Panc1 (cell line): ENCODE measurements at regions not wholly inside any gene's neighbourhood (a gene's known extent, or its start where the extent isn't known, plus 50 kb on each side); places are given as distances from the start of the nearest gene placed in this dataset.

Experiments
- ATAC-seq: fragments of 200-7000 bp; cut with Tn5 transposase; 2 replicates; pipeline ENCODE4 v1.9.1; 2020; ENCODE audit warnings: mild to moderate bottlenecking, moderate library complexity
- BruUV-seq: library from RNA; stranded (reverse); fragments of 400-500 nt; replicated peaks from 2 replicates; lab custom pipeline; 2021; lab: Mats Ljungman, UMichigan
- CTCF ChIA-PET: fragments of 300-600 bp; sonication (Branson Sonifier 250); formaldehyde crosslinking; loops from one replicate; lab custom pipeline; 2022; ENCODE audit warnings: antibody characterized with exemption; lab: Charles Lee
- POLR2A ChIA-PET: fragments of 300-600 bp; sonication (Branson Sonifier 250); formaldehyde crosslinking; loops from one replicate; lab custom pipeline; 2022; ENCODE audit warnings: antibody characterized with exemption; lab: Charles Lee
- DNase-seq: peaks from one replicate; pipeline ENCODE4 v3.0.0-alpha.2; 2010; ENCODE audit warnings: low read depth, low spot score
- H3K27ac ChIP-seq: 2 replicates; pipeline ENCODE4 v1.5.1; 2011; ENCODE audit warnings: mild to moderate bottlenecking, low read length, inconsistent platforms
- H3K27me3 ChIP-seq: fragments of 200-500 bp; sonication (Bioruptor generic); 2 replicates; pipeline ENCODE4 v1.6.0; 2014; ENCODE audit warnings: low read length, inconsistent platforms; ENCODE audit not compliant: control insufficient read depth, insufficient read depth
- H3K36me3 ChIP-seq: fragments of 200-500 bp; sonication (Bioruptor generic); 2 replicates; pipeline ENCODE4 v1.5.1; 2014; ENCODE audit warnings: inconsistent platforms, mild to moderate bottlenecking, low read length, moderate library complexity; ENCODE audit not compliant: control insufficient read depth, insufficient read depth
- H3K4me1 ChIP-seq: 2 replicates; pipeline ENCODE4 v1.5.1; 2011; ENCODE audit warnings: inconsistent platforms, mild to moderate bottlenecking, low read length, moderate library complexity; ENCODE audit not compliant: control insufficient read depth, insufficient read depth
- H3K4me3 ChIP-seq, 2 experiments: 2 replicates each; pipeline ENCODE4 v1.5.1; 2011 to 2012; ENCODE audit warnings: low read depth in 2 of 2, low read length in 2 of 2, mild to moderate bottlenecking in 2 of 2, inconsistent platforms in 1 of 2, moderate library complexity in 1 of 2
- H3K9me3 ChIP-seq: fragments of 200-500 bp; sonication (Bioruptor generic); 2 replicates; pipeline ENCODE4 v1.5.1; 2014; ENCODE audit warnings: low read depth, mild to moderate bottlenecking, inconsistent platforms, low read length, moderate library complexity; ENCODE audit not compliant: control insufficient read depth, insufficient read depth
- CTCF ChIP-seq: fragments of 450-650 bp; IDR thresholded peaks from 2 replicates; pipeline ENCODE4 v1.5.1; 2017; ENCODE audit warnings: mild to moderate bottlenecking
- POLR2AphosphoS5 ChIP-seq: IDR thresholded peaks from 2 replicates; pipeline ENCODE4 v1.6.1; 2012; ENCODE audit warnings: mild to moderate bottlenecking, low read depth, low read length, moderate library complexity
- SIN3A ChIP-seq: IDR thresholded peaks from 2 replicates; pipeline ENCODE4 v1.6.1; 2012; ENCODE audit warnings: low read depth, mild to moderate bottlenecking, low read length, moderate library complexity, borderline replicate concordance; ENCODE audit not compliant: insufficient read depth
- TCF7L2 ChIP-seq: IDR thresholded peaks from 2 replicates; pipeline ENCODE4 v1.6.1; 2011; ENCODE audit warnings: mild to moderate bottlenecking, low read depth, low read length, inconsistent platforms
- in situ Hi-C: cut with HindIII; loops from 2 replicates; pipeline ENCODE4 v1.10.0; 2016; ENCODE audit warnings: low sequenced_read_pairs, low pct_unique_long_range_greater_than_20kb
- intact Hi-C: fragments of 100-400 bp; cut with micrococcal nuclease; formaldehyde crosslinking; loops from one replicate; pipeline ENCODE4 v1.10.0; 2022; ENCODE audit not compliant: unreplicated experiment
- TF ChIP-seq, protein P1 (sequence below), 2 experiments: IDR thresholded peaks; 2 replicates each; pipeline ENCODE4 v1.6.1; 2011 to 2012; ENCODE audit warnings: low read depth in 2 of 2, control low read depth in 1 of 2, low read length in 1 of 2, mild to moderate bottlenecking in 1 of 2, moderate library complexity in 1 of 2; ENCODE audit not compliant: insufficient read depth in 1 of 2

DNA sequence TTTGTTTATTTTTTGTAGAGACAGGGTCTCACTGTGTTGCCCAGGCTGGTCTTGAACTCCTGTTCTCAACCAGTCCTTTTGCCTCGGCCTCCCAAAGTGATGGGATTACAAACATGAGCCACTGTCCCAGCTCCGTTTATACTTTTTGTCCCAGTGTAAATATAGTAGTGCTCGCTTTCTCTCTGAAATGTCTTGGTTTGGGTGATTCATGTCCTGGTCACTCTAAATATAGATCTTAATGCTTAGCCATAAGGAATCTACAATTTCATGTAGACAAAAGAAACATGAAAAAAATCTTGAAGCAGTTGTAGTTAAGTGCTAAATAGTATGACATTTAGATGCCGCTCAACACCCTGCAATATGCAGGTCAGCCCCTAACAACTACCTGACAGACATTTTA lies 126.9 kb downstream of the KATNIP start:
- in situ Hi-C loops (no loop called here), intact Hi-C loops (no loop called here)
- H3K27me3 ChIP-seq: no peaks in the 10 kb centered on the region
- no peaks in the 10 kb centered on the region; the same call in 1 of the 2 replicates for H3K36me3 ChIP-seq
- no peak for DNase-seq
- no peak overlapping the region for H3K4me3 ChIP-seq
- TF ChIP-seq CTCF (no peak), TCF7L2 (no peak), POLR2AphosphoS5 (no peak), SIN3A (no peak)
- TF ChIP-seq, protein P1, sequence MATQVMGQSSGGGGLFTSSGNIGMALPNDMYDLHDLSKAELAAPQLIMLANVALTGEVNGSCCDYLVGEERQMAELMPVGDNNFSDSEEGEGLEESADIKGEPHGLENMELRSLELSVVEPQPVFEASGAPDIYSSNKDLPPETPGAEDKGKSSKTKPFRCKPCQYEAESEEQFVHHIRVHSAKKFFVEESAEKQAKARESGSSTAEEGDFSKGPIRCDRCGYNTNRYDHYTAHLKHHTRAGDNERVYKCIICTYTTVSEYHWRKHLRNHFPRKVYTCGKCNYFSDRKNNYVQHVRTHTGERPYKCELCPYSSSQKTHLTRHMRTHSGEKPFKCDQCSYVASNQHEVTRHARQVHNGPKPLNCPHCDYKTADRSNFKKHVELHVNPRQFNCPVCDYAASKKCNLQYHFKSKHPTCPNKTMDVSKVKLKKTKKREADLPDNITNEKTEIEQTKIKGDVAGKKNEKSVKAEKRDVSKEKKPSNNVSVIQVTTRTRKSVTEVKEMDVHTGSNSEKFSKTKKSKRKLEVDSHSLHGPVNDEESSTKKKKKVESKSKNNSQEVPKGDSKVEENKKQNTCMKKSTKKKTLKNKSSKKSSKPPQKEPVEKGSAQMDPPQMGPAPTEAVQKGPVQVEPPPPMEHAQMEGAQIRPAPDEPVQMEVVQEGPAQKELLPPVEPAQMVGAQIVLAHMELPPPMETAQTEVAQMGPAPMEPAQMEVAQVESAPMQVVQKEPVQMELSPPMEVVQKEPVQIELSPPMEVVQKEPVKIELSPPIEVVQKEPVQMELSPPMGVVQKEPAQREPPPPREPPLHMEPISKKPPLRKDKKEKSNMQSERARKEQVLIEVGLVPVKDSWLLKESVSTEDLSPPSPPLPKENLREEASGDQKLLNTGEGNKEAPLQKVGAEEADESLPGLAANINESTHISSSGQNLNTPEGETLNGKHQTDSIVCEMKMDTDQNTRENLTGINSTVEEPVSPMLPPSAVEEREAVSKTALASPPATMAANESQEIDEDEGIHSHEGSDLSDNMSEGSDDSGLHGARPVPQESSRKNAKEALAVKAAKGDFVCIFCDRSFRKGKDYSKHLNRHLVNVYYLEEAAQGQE (IDR thresholded peaks at IDR 0.05; ENCODE audit: insufficient read depth in 1 of 2, low read depth in 2 of 2, low read length in 1 of 2): no peak
- no peak for ATAC-seq
- no peaks in the 10 kb centered on the region for H3K4me1 ChIP-seq
- H3K9me3 ChIP-seq: no peaks in the 10 kb centered on the region
- ChIA-PET POLR2A (no interaction called here), CTCF (interaction anchor here (0.6 kb wide), 1 partner anchor 70 kb away, joined by 6 read pairs; no protein-coding TSS in a partner anchor)
- H3K27ac ChIP-seq: no peak overlapping the region
- no TSS peak for BruUV-seq

- Histone ChIP-seq H3K27ac (no peak overlapping the region), H3K9me3 (no peaks in the 10 kb centered on the region), H3K4me3 (no peak overlapping the region), H3K27me3 (no peaks in the 10 kb centered on the region), H3K4me1 (no peaks in the 10 kb centered on the region), H3K36me3 (no peaks in the 10 kb centered on the region; the same call in 1 of the 2 replicates)
- ChIA-PET CTCF (interaction anchor here (0.6 kb wide), 1 partner anchor 70 kb away, joined by 6 read pairs; no protein-coding TSS in a partner anchor), POLR2A (no interaction called here)
- DNase-seq (no peak), ATAC-seq (no peak)
- BruUV-seq: no TSS peak
- TF ChIP-seq, protein P1 (IDR thresholded peaks at IDR 0.05; ENCODE audit: insufficient read depth in 1 of 2, low read depth in 2 of 2, low read length in 1 of 2): no peak
- no peak for TF ChIP-seq CTCF
- no peak for TF ChIP-seq POLR2AphosphoS5
- intact Hi-C loops: no loop called here
- in situ Hi-C loops: no loop called here
These were observed 127.3 kb downstream of the KATNIP start for GRCh38 chr16:27677263-27677662.
